PC-9 (cell line): ENCODE measurements at regions not wholly inside any gene's neighbourhood (a gene's known extent, or its start where the extent isn't known, plus 50 kb on each side); places are given as distances from the start of the nearest gene placed in this dataset.

Experiments used
- BruUV-seq: library from RNA; stranded (reverse); fragments of 400-500 nt; replicated peaks from 2 replicates; lab custom pipeline; 2021; lab: Mats Ljungman, UMichigan
- CTCF ChIA-PET: fragments of 300-600 bp; sonication (Branson Sonifier 250); formaldehyde crosslinking; loops from one replicate; lab custom pipeline; 2022; ENCODE audit warnings: antibody characterized with exemption; lab: Charles Lee
- POLR2A ChIA-PET: fragments of 300-600 bp; sonication (Branson Sonifier 250); formaldehyde crosslinking; loops from one replicate; lab custom pipeline; 2022; ENCODE audit warnings: antibody characterized with exemption; ENCODE audit not compliant: unreplicated experiment; lab: Charles Lee
- DNase-seq, 2 experiments: peaks; one replicate each; pipeline versions ENCODE4 v3.0.0 to v3.0.0-alpha.2; 2015 to 2022; ENCODE audit warnings: mixed read lengths in 1 of 2
- H2AFZ ChIP-seq: fragments of 200-600 bp; sonication (generic); 2 replicates; pipeline ENCODE4 v1.8.1; 2017; ENCODE audit warnings: antibody characterized with exemption
- H3F3A ChIP-seq: fragments of 200-600 bp; sonication (generic); 2 replicates; pipeline ENCODE4 v1.8.1; 2017; ENCODE audit warnings: antibody characterized with exemption, mild to moderate bottlenecking, low read depth; ENCODE audit not compliant: insufficient read depth
- H3K27ac ChIP-seq: fragments of 200-600 bp; sonication (generic); 2 replicates; pipeline ENCODE4 v1.6.1; 2016; ENCODE audit warnings: mixed run types
- H3K27me3 ChIP-seq: fragments of 200-600 bp; sonication (generic); 2 replicates; pipeline ENCODE4 v1.6.1; 2016; ENCODE audit warnings: low read depth, mixed run types; ENCODE audit not compliant: insufficient read depth
- H3K36me3 ChIP-seq: fragments of 200-600 bp; sonication (generic); 2 replicates; pipeline ENCODE4 v1.6.1; 2016; ENCODE audit warnings: low read depth, mixed run types
- H3K4me1 ChIP-seq: fragments of 200-600 bp; sonication (generic); replicated peaks from 2 replicates; pipeline ENCODE4 v1.6.1; 2016; ENCODE audit warnings: mixed run types; ENCODE audit not compliant: insufficient read depth
- H3K4me2 ChIP-seq: fragments of 200-600 bp; sonication (generic); 2 replicates; pipeline ENCODE4 v1.6.1; 2017; ENCODE audit warnings: mixed run types
- H3K4me3 ChIP-seq: fragments of 200-600 bp; sonication (generic); 2 replicates; pipeline ENCODE4 v1.6.1; 2016; ENCODE audit warnings: mixed run types
- H3K79me2 ChIP-seq: fragments of 200-600 bp; sonication (generic); 2 replicates; pipeline ENCODE4 v1.6.1; 2017; ENCODE audit warnings: low read depth, mixed run types
- H3K9me2 ChIP-seq: fragments of 200-600 bp; sonication (generic); 2 replicates; pipeline ENCODE4 v1.8.1; 2017; ENCODE audit warnings: mild to moderate bottlenecking; ENCODE audit not compliant: insufficient read depth
- H3K9me3 ChIP-seq: fragments of 200-600 bp; sonication (generic); 2 replicates; pipeline ENCODE4 v1.8.1; 2016; ENCODE audit warnings: low read depth; ENCODE audit not compliant: insufficient read depth
- H4K20me1 ChIP-seq: fragments of 200-600 bp; sonication (generic); 2 replicates; pipeline ENCODE4 v1.8.1; 2017; ENCODE audit not compliant: insufficient read depth
- CTCF ChIP-seq: fragments of 200-600 bp; sonication (generic); conservative IDR thresholded peaks from 2 replicates; pipeline ENCODE4 v1.6.1; 2017; ENCODE audit warnings: mixed run types, antibody characterized with exemption, mild to moderate bottlenecking, moderate library complexity
- EZH2 ChIP-seq: fragments of 200-600 bp; sonication (generic); IDR thresholded peaks from 2 replicates; pipeline ENCODE4 v1.8.0; 2017; ENCODE audit warnings: antibody characterized with exemption, low read depth
- intact Hi-C: fragments of 100-400 bp; cut with micrococcal nuclease; formaldehyde crosslinking; loops from one replicate; pipeline ENCODE4 v1.10.0; 2022; ENCODE audit not compliant: unreplicated experiment

- CTCF ChIA-PET, result no interaction called here
- H2AFZ ChIP-seq, result no peak overlapping the region
- no peaks in the 10 kb centered on the region for H3K36me3 ChIP-seq
- POLR2A ChIA-PET, result no interaction called here
- intact Hi-C loops, result no loop called here
- H4K20me1 ChIP-seq, result 0 out of 2 replicates have a peak, but pooled peaks cover 4% of the 10 kb centered on the region
- no peaks in the 10 kb centered on the region for H3K9me2 ChIP-seq
- no peaks in the 10 kb centered on the region for H3F3A ChIP-seq
- no peak overlapping the region for H3K4me3 ChIP-seq
- H3K79me2 ChIP-seq, result no peaks in the 10 kb centered on the region
- no peaks in the 10 kb centered on the region for H3K4me1 ChIP-seq
- H3K27me3 ChIP-seq, result peaks cover 90% of the 10 kb centered on the region
- TF ChIP-seq EZH2 (no peak), CTCF (no peak)
- H3K27ac ChIP-seq, result no peak overlapping the region
- DNase-seq, result no peak
- H3K9me3 ChIP-seq, result no peaks in the 10 kb centered on the region; the same call in 1 of the 2 replicates
- BruUV-seq, result no TSS peak
- no peak overlapping the region for H3K4me2 ChIP-seq
Measured at GRCh38 chr17:73831699-73832098, 187.5 kb upstream of the SDK2 start.

- TF ChIP-seq CTCF (no peak), EZH2 (no peak)
- no peaks in the 10 kb centered on the region for H3K79me2 ChIP-seq
- no TSS peak for BruUV-seq
- H3K27ac ChIP-seq, result no peak overlapping the region
- H3K4me1 ChIP-seq, result no peaks in the 10 kb centered on the region
- POLR2A ChIA-PET, result no interaction called here
- no peaks in the 10 kb centered on the region for H3K36me3 ChIP-seq
- intact Hi-C loops, result no loop called here
- H3K9me2 ChIP-seq, result no peaks in the 10 kb centered on the region
- H2AFZ ChIP-seq, result no peak overlapping the region
- H4K20me1 ChIP-seq, result 0 out of 2 replicates have a peak, but pooled peaks cover 4% of the 10 kb centered on the region
- CTCF ChIA-PET, result no interaction called here
- H3K27me3 ChIP-seq, result peaks cover 87% of the 10 kb centered on the region
- H3K9me3 ChIP-seq, result no peaks in the 10 kb centered on the region; the same call in 1 of the 2 replicates
- no peak overlapping the region for H3K4me2 ChIP-seq
- no peak for DNase-seq
- no peak overlapping the region for H3K4me3 ChIP-seq
- no peaks in the 10 kb centered on the region for H3F3A ChIP-seq
Measured at GRCh38 chr17:73833775-73834488, 189.7 kb upstream of the SDK2 start.

GRCh38 chr17:73834684-73835343 lies 190.6 kb upstream of the SDK2 start:
- no peak overlapping the region for H2AFZ ChIP-seq
- POLR2A ChIA-PET, result no interaction called here
- DNase-seq, result no peak
- no peaks in the 10 kb centered on the region for H3F3A ChIP-seq
- H3K9me2 ChIP-seq, result no peaks in the 10 kb centered on the region
- H3K36me3 ChIP-seq, result no peaks in the 10 kb centered on the region
- TF ChIP-seq CTCF (no peak), EZH2 (no peak)
- intact Hi-C loops, result no loop called here
- BruUV-seq, result no TSS peak
- H3K4me2 ChIP-seq, result no peak overlapping the region
- H3K27ac ChIP-seq, result no peak overlapping the region
- peaks cover 84% of the 10 kb centered on the region for H3K27me3 ChIP-seq
- CTCF ChIA-PET, result no interaction called here
- 0 out of 2 replicates have a peak, but pooled peaks cover 4% of the 10 kb centered on the region for H4K20me1 ChIP-seq
- no peaks in the 10 kb centered on the region for H3K9me3 ChIP-seq
- H3K79me2 ChIP-seq, result no peaks in the 10 kb centered on the region
- no peak overlapping the region for H3K4me3 ChIP-seq
- no peaks in the 10 kb centered on the region for H3K4me1 ChIP-seq
